Ovary (tissue), 7 donors: ENCODE measurements at regions not wholly inside any gene's neighbourhood (a gene's known extent, or its start where the extent isn't known, plus 50 kb on each side); places are given as distances from the start of the nearest gene placed in this dataset.

ENCODE experiments used
- DNase-seq, 5 donors: peaks; one replicate each; pipeline ENCODE4 v3.0.0-alpha.2; 2019 to 2020
- H3K27ac ChIP-seq, 2 donors: fragments of 200-600 bp; one replicate each; pipeline versions ENCODE4 v1.5.1 to v1.8.0; 2019 to 2022
- H3K27me3 ChIP-seq: fragments of 200-600 bp; one replicate; pipeline ENCODE4 v1.8.0; 2022
- H3K36me3 ChIP-seq: fragments of 200-600 bp; sonication (generic); one replicate; pipeline ENCODE4 v1.5.1; 2019
- H3K4me1 ChIP-seq: one replicate; pipeline ENCODE4 v1.8.1; 2013; ENCODE audit warnings: mild to moderate bottlenecking, moderate library complexity; ENCODE audit not compliant: insufficient read depth
- H3K4me3 ChIP-seq: fragments of 200-600 bp; sonication (generic); one replicate; pipeline ENCODE4 v1.5.1; 2017
- H3K9me3 ChIP-seq, 2 donors: fragments of 200-600 bp in 1 of 2; sonication (generic) in 1 of 2; one replicate each; pipeline versions ENCODE4 v1.5.1 to v1.8.1; 2013 to 2019; ENCODE audit warnings: mild to moderate bottlenecking in 1 of 2, moderate library complexity in 1 of 2
- EP300 ChIP-seq: sonication (generic); formaldehyde crosslinking; IDR thresholded peaks from one replicate; pipeline ENCODE4 v1.6.1; 2017; ENCODE audit warnings: antibody characterized with exemption
- POLR2A ChIP-seq: fragments of 450-650 bp; IDR thresholded peaks from one replicate; pipeline ENCODE4 v1.6.1; 2017; ENCODE audit warnings: antibody characterized with exemption, mild to moderate bottlenecking, moderate library complexity
- WGBS, 3 donors: extraction: QIAGEN DNeasy Blood & Tissue Kit in 1 of 3; methylation state at CpG; one replicate each; pipeline versions ENCODE4 v1.1.5 to v1.1.7; 2013 to 2017; 5-methylcytosine and 5-hydroxymethylcytosine counted together
- intact Hi-C, 4 donors: fragments of 100-400 bp; cut with DNase I; formaldehyde crosslinking; loops; one replicate each; pipeline versions ENCODE4 v1.11.0 to v1.15.1; 2022 to 2023
- TF ChIP-seq, protein P1 (sequence below), 3 donors: fragments of 450-650 bp in 2 of 3; fragments of 200-600 bp in 1 of 3; IDR thresholded peaks; one replicate each; pipeline versions ENCODE4 v1.5.1 to v1.8.0; 2016 to 2022; ENCODE audit warnings: antibody characterized with exemption in 3 of 3, mild to moderate bottlenecking in 1 of 3
- donor health status: DM: no; HTN: no; CAD: no; lungs with moderate emphysema.
- donor health status: DM: no; HTN: no; CAD: no.
- donor health status: Bipolar disorder and iron deficiency.
- donor health status: DM: no; HTN: no; CAD: no.
- donor health status: DM: yes; HTN: yes; CAD: no.

DNA sequence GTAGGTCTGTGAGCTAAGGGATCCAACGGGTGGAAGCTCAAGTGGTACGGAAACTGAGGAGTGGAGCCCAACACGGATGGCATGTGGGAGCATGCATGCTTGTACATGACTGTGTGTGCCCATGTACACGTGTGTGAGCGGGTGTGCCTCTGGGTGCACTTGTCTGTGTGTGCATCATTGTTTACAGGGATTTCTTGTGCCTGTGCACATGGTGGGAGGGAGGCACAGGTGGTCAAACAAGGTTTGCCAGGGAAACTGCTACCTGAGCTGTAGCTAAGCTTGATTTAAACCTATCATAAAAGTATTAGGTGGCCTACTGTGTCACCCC, 122.5 kb upstream of the MAMLD1 start:
- intact Hi-C loops: no loop called here
- 70 to 86% (median 77%) methylated on average over 5 of the region's 5 CpGs for WGBS, 3 donors

DNA sequence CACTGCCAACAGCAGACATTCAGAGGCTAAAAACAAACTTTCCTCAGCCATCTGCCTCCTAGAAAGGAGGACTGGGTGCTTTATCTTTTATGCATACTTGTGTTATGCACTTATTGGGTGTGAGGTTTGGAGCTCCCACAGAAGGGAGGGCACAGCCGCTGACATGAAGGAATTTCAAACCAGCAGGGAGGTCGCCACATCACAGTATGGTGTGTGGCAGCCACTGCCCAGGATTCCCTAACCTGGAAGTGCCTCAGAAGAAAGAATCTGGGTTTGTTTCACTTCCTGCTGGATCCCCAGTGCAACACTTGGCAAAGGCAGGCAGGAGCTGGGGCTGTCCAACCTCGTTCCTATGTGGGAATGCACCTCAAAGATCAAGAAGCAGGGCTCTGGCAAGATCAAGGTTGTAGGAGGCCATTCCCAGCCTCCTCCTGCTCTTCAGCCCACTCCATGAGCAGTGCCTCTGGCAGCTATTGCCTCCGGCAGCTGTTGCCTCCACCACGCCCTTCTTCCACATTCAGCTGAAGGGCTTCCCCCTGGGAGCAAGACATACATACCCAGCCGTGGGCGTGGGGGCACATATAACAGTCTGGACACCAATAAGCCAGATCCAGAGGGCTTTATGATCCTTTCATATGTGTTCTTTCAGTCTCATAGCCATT, 109.0 kb upstream of the MAMLD1 start:
- no peak overlapping the region for H3K27ac ChIP-seq
- intact Hi-C loops: no loop called here
- no peaks in the 10 kb centered on the region for H3K36me3 ChIP-seq
- no peak overlapping the region for H3K4me3 ChIP-seq
- H3K27me3 ChIP-seq: no peaks in the 10 kb centered on the region
- 64 to 68% (median 67%) methylated on average over 7 of the region's 7 CpGs for WGBS, 3 donors
- TF ChIP-seq, protein P1, sequence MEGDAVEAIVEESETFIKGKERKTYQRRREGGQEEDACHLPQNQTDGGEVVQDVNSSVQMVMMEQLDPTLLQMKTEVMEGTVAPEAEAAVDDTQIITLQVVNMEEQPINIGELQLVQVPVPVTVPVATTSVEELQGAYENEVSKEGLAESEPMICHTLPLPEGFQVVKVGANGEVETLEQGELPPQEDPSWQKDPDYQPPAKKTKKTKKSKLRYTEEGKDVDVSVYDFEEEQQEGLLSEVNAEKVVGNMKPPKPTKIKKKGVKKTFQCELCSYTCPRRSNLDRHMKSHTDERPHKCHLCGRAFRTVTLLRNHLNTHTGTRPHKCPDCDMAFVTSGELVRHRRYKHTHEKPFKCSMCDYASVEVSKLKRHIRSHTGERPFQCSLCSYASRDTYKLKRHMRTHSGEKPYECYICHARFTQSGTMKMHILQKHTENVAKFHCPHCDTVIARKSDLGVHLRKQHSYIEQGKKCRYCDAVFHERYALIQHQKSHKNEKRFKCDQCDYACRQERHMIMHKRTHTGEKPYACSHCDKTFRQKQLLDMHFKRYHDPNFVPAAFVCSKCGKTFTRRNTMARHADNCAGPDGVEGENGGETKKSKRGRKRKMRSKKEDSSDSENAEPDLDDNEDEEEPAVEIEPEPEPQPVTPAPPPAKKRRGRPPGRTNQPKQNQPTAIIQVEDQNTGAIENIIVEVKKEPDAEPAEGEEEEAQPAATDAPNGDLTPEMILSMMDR (IDR thresholded peaks at IDR 0.05): no peak
- H3K9me3 ChIP-seq: no peaks in the 10 kb centered on the region
- DNase-seq: no peak
- no peaks in the 10 kb centered on the region for H3K4me1 ChIP-seq

More for the DNA sequence above, 122.5 kb upstream of the MAMLD1 start:
- Histone ChIP-seq H3K36me3 (no peaks in the 10 kb centered on the region), H3K4me1 (no peaks in the 10 kb centered on the region), H3K4me3 (no peak overlapping the region), H3K27me3 (no peaks in the 10 kb centered on the region), H3K27ac (no peak overlapping the region), H3K9me3 (no peaks in the 10 kb centered on the region)
- TF ChIP-seq POLR2A: no peak
- no peak for TF ChIP-seq EP300
- TF ChIP-seq, protein P1 (IDR thresholded peaks at IDR 0.05): no peak
- no peak for DNase-seq

DNA sequence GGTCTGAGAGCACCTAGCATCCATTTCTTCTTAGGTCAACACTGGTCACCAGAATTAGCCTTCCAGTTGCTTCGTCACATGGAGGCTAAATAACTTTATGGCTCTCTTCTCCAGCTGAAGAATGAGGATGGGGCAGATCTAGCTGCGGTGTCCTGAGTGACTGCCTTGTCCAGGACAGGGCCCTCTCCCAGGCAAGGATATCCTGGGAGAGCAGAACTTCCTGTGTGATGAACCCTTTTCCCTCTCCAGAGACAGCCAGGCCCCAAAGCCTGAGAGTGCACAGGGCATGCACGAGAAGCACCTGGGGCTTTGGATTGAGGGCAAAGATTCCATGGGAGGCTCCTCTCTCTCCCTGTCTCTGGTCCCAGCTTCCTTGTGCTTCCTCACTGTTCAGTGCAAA, 108.2 kb upstream of the MAMLD1 start:
- H3K27me3 ChIP-seq: no peaks in the 10 kb centered on the region
- TF ChIP-seq, protein P1 (IDR thresholded peaks at IDR 0.05): no peak
- TF ChIP-seq EP300 (no peak), POLR2A (no peak)
- no peaks in the 10 kb centered on the region for H3K36me3 ChIP-seq
- no peaks in the 10 kb centered on the region for H3K9me3 ChIP-seq
- no peak for DNase-seq
- intact Hi-C loops: no loop called here
- no peak overlapping the region for H3K27ac ChIP-seq
- WGBS, 3 donors: 74 to 93% (median 75%) methylated on average over 3 of the region's 3 CpGs
- H3K4me1 ChIP-seq: no peaks in the 10 kb centered on the region
- H3K4me3 ChIP-seq: no peak overlapping the region

DNA sequence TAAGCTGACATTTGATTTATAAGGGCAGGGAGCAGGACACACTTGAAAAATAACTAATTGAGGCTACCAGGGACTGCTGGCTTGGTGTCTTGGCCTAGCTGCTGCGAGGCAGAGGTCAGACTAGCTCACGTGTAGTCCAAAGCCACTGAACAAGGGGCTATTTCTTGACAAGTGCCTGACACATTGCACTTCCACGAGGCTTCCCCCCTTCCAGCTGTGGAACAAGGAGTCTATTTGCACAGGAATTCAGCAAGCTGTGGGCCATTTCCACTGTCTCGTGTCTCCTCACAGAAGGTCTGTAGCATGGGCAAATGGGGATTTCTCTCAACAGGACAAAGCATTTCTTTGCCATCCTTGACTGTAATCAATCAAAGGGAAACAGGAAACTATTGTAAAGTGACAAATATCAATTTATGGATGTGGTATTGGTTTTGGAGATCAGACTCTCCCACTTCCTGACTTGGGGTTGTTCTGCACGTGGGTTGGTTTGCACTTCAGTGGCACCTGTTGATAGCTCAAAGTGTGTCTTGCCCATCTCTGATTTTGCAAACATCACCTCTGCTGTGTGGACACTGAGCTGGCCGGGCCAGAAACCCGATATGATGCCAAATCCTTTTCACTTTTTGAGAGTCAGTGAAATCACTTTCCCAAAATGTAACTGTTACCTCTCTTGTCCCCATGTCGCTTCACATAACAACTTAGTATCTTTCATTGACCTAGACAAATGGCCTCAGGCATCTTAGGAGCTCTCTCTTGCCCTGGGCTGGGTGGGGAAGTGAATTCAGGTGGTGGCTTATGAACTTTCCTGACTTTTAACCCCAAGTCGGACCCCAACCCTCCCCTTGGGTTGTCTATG, 107.4 kb upstream of the MAMLD1 start:
- Histone ChIP-seq H3K27ac (no peak overlapping the region), H3K4me1 (no peaks in the 10 kb centered on the region), H3K27me3 (no peaks in the 10 kb centered on the region), H3K4me3 (no peak overlapping the region), H3K36me3 (no peaks in the 10 kb centered on the region), H3K9me3 (no peaks in the 10 kb centered on the region)
- DNase-seq: no peak
- TF ChIP-seq, protein P1 (IDR thresholded peaks at IDR 0.05): no peak
- TF ChIP-seq POLR2A (no peak), EP300 (no peak)
- intact Hi-C loops: no loop called here
- WGBS, 3 donors: 59 to 66% (median 64%) methylated on average over 9 of the region's 9 CpGs
